Activated T-cell treated with anti-CD3 and anti-CD28 coated beads, Interleukin-2, amount 50 U/mL, for 72 hours (primary cell): ENCODE measurements at regions not wholly inside any gene's neighbourhood (a gene's known extent, or its start where the extent isn't known, plus 50 kb on each side); places are given as distances from the start of the nearest gene placed in this dataset.

Source experiments
- ATAC-seq, 2 donors: fragments of 150-1000 bp; cut with Tn5 transposase; replicated peaks in 1 of 2; 2 replicates each; pipeline ENCODE4 v1.10.0; 2021; ENCODE audit warnings: moderate library complexity in 2 of 2, mild to moderate bottlenecking in 1 of 2
- DNase-seq, 2 donors: peaks; one replicate each; pipeline ENCODE4 v3.0.0; 2021 to 2022; ENCODE audit warnings: mixed read lengths in 1 of 2
- H3K27ac Mint-ChIP-seq: one replicate; pipeline ENCODE4 v1.8.0; 2022; ENCODE audit warnings: mild to moderate bottlenecking, moderate library complexity, mixed read lengths
- H3K27me3 Mint-ChIP-seq: one replicate; pipeline ENCODE4 v1.8.0; 2022; ENCODE audit warnings: low read depth, mixed read lengths
- H3K36me3 Mint-ChIP-seq, 2 donors: one replicate each; pipeline ENCODE4 v1.8.0; 2022; ENCODE audit warnings: mixed read lengths in 2 of 2, mild to moderate bottlenecking in 1 of 2; ENCODE audit not compliant: insufficient read depth in 2 of 2
- H3K4me1 Mint-ChIP-seq: one replicate; pipeline ENCODE4 v1.8.0; 2022; ENCODE audit warnings: low read depth, mixed read lengths
- H3K4me3 Mint-ChIP-seq, 2 donors: one replicate each; pipeline ENCODE4 v1.8.0; 2022; ENCODE audit warnings: mild to moderate bottlenecking in 2 of 2, mixed read lengths in 2 of 2, moderate library complexity in 2 of 2
- H3K9me3 Mint-ChIP-seq, 2 donors: one replicate each; pipeline ENCODE4 v1.8.0; 2022; ENCODE audit warnings: mixed read lengths in 2 of 2

DNA sequence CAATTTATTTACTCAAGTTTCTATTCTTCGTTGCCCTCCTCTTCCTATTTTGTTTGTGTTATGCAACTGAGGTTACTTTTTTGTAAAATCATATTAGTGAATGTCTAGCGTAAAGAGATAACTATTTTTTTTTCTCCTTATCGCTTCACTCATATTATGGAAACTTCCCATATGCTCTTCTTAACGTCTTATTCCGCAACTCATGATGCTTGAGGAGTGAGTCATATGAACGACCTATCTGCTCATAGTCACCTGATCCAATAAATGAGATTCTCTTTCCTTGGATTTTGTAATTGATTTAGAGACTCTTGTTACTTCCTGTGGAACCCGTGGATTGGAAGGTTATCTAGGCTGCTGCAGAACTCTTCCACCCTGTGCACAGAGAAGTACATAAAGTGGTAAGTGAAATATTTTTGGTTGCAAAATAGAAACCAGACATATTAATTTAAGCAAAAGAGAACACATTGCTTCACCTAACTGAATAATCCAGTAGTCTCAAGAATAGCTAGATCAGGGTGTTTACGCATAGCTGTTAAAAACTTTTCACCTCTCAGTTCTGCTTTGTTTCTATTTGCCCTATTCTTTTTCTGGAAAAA lies 719.3 kb upstream of the SGO1 start:
- H3K9me3 Mint-ChIP-seq = peaks cover 5 to 17% of the 10 kb centered on the region in 2 donors
- DNase-seq (no peak), ATAC-seq (no peak)
- H3K36me3 Mint-ChIP-seq = peaks cover 0 to 1% of the 10 kb centered on the region in 2 donors
- H3K4me1 Mint-ChIP-seq = no peaks in the 10 kb centered on the region
- H3K27ac Mint-ChIP-seq = no peak overlapping the region
- H3K4me3 Mint-ChIP-seq = no peak overlapping the region
- H3K27me3 Mint-ChIP-seq = no peaks in the 10 kb centered on the region

DNA sequence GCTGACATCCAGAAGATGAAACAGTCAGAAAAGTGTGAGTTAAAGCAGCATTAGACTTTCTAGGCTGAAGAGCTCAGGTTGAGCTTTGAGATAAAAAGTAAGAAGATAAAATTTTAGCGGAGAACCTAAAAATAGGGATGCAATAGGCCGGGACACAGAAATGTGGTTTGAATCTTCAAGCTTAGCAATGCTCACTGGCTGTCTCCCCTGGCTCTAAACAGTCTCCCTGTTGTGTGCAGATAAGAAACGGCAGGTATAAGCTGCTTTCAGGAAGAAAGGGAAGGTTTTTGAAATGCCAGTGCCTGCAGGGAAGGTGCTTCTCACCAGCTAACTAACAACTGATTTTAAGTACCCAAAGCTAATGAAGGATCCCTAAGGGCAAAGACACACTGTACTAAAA lies 718.7 kb upstream of the SGO1 start:
- Mint-ChIP-seq H3K27ac (no peak overlapping the region), H3K36me3 (peaks cover 0 to 1% of the 10 kb centered on the region in 2 donors), H3K4me3 (no peak overlapping the region), H3K27me3 (no peaks in the 10 kb centered on the region), H3K4me1 (no peaks in the 10 kb centered on the region), H3K9me3 (peaks cover 4 to 14% of the 10 kb centered on the region in 2 donors)
- ATAC-seq (no peak), DNase-seq (no peak)

DNA sequence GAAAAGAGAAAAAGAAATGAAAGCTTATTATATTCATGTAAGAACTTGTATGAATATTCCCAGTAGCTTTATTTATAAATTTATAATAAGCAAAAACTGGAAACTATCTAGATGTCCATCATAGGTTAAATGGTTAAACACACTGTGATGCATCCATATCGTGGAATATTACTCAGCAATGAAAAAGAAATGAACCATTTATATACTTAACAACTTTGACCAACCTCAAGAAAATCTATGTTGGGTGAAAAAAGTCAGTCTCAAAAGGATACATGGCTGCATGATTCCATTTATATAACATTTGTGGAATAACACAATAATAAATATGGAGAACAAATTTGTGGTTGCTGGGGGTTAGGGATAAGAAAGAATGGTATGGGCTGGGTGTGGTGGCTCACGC lies 713.0 kb upstream of the SGO1 start:
- ATAC-seq (no peak), DNase-seq (no peak)
- Mint-ChIP-seq H3K27me3 (no peaks in the 10 kb centered on the region), H3K4me1 (no peaks in the 10 kb centered on the region), H3K9me3 (peaks cover 8 to 11% of the 10 kb centered on the region in 2 donors), H3K27ac (no peak overlapping the region), H3K36me3 (peaks cover 5% of the 10 kb centered on the region in 2 donors), H3K4me3 (no peak overlapping the region)

DNA sequence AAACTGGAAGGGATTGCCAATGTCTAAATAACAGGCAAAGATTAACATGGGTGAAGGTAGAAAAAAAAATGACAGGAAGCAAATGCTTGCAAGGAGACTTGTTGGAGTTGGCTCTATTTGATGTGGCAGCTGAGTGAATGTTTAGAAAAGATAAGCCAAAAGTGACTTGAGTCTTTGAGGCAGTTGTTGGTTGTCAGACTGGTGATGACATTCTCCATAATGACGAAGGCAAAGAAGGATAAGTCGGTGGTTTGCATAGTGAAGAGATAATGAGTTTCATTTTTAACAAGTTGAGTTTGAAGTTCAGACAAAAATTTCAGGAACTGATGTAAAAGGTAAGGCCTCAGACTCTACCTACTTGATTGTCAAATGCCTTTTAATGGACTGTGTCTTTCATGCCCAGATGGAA lies 704.1 kb upstream of the SGO1 start:
- Mint-ChIP-seq H3K4me3 (no peak overlapping the region), H3K9me3 (peaks cover 6 to 15% of the 10 kb centered on the region in 2 donors), H3K27me3 (no peaks in the 10 kb centered on the region), H3K4me1 (no peaks in the 10 kb centered on the region), H3K27ac (no peak overlapping the region), H3K36me3 (peaks cover 0 to 1% of the 10 kb centered on the region in 2 donors)
- ATAC-seq (no peak), DNase-seq (no peak)

DNA sequence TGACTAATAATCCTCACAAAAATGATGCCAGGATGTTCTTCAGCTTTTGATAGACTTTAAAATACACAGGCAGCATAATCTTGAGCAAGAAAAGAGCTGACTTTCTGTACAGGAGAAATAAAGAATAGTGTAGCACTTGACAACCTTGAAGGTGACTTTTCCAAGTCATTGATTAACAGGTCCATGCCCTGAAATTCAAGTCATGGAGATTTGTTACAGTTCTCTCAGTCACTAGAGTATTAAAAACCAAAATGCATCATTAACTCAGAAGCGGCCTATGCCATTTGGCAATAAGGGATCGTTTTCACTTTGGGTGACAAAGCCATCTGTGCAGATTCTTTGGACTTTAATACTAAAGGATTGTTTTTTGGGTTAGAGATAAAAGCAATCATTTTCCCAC lies 692.7 kb upstream of the SGO1 start:
- H3K36me3 Mint-ChIP-seq = no peaks in the 10 kb centered on the region
- H3K4me3 Mint-ChIP-seq = no peak overlapping the region
- no peak overlapping the region for H3K27ac Mint-ChIP-seq
- DNase-seq = no peak
- no peaks in the 10 kb centered on the region for H3K4me1 Mint-ChIP-seq
- peaks cover 9% of the 10 kb centered on the region in 2 donors for H3K9me3 Mint-ChIP-seq
- no peaks in the 10 kb centered on the region for H3K27me3 Mint-ChIP-seq
- ATAC-seq = no peak

DNA sequence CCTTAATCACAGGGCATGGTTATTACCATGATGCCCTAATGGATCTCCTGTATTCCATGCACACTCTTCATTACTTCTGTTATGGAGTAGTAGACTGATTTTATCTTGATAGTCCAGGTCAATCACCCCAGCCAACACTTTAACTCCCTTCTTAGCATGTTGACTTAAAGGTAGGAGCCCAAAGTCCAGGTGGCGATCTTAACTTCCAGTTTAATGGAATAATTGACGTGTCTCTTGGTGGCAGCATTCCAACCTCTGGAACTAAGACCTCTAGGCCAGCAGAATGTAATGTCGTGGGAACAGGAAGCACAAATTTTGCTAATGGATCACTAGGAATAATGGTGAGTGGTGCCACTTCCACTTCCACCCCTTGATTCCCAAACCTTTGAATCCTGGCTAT lies 687.2 kb upstream of the SGO1 start:
- DNase-seq = no peak
- H3K36me3 Mint-ChIP-seq = peaks cover 0 to 2% of the 10 kb centered on the region in 2 donors
- no peaks in the 10 kb centered on the region for H3K27me3 Mint-ChIP-seq
- ATAC-seq = no peak
- no peak overlapping the region for H3K4me3 Mint-ChIP-seq
- no peak overlapping the region for H3K27ac Mint-ChIP-seq
- no peaks in the 10 kb centered on the region for H3K4me1 Mint-ChIP-seq
- peaks cover 12 to 16% of the 10 kb centered on the region in 2 donors for H3K9me3 Mint-ChIP-seq

DNA sequence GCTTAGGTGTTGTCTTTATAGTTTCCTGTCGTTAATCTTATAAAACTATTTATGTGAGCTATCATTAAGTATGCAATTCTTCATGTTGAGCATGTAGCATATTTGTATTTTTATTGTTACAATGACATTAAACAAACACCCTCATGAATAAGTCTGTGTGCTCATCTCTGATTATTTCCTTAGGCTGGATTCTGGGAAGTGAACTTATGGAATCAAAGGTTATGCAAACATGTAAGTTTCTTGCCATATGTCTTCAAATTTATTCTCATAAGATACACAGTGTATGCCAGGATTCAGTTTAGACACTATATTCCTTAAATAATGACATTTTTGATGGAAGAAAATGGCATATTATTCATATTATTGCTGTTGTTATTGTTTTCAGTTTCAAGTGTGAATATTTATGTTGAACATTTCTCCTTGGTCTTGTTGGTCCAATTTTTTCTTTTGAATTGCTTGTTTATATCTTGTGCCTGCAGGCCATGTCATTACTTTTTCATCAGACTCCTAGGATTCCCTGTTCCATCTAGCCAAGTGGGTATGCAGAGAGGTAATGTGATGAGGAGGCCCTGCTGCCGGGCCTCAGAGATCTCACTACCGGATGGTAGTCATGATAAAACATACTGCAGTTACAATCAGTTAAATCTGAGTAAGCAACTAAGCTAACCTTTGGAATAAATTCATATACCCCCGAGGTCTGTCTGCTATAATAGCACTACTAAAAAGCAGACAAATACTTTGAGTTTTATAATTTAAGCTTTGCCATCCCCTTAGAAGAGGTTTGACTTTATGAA lies 684.3 kb upstream of the SGO1 start:
- Mint-ChIP-seq H3K27me3 (no peaks in the 10 kb centered on the region), H3K9me3 (peaks cover 6 to 13% of the 10 kb centered on the region in 2 donors), H3K27ac (no peak overlapping the region), H3K4me3 (no peak overlapping the region), H3K4me1 (no peaks in the 10 kb centered on the region), H3K36me3 (peaks cover 0 to 2% of the 10 kb centered on the region in 2 donors)
- ATAC-seq = no peak
- no peak for DNase-seq

DNA sequence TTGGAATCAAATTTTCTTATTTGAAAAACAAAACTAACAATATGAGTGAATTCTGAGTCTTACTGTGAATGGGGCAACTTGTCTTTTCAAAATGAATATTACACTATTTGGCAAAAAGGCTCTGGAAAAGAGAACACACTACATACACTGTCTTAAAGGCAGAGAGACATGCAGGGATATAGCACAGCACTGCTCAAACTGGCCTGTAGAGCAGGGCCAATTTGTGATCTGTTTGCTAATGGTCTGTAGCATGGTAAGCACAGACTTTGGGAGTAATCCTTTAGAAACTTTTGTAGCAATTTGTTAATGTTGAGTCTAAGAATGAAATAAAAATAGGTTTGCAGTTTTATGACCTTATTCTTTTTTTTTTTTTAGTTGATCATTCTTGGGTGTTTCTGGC lies 679.8 kb upstream of the SGO1 start:
- Mint-ChIP-seq H3K27me3 (no peaks in the 10 kb centered on the region), H3K4me3 (no peak overlapping the region), H3K9me3 (peaks cover 6 to 18% of the 10 kb centered on the region in 2 donors)

DNA sequence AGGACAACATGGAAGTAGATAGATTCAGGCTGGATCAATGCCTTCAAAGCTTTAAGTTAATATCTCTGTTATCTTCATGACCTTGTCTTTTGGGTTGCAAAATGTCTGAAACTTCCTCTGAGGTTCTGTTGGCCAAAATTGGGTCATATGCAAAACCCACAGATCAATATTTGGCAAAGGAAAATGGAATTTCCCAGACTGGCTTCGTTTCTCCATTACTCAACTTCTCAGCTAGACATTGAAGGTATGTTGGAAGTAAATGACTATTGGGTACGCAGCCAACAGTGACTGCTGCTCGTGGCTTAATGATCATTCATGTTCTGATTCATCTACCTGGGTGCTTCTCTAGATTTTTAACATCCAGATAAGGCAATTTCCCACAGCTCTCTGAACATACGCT lies 675.4 kb upstream of the SGO1 start:
- Mint-ChIP-seq H3K4me3 (no peak overlapping the region), H3K27me3 (no peaks in the 10 kb centered on the region), H3K27ac (no peak overlapping the region), H3K4me1 (no peaks in the 10 kb centered on the region), H3K36me3 (peaks cover 3 to 4% of the 10 kb centered on the region in 2 donors), H3K9me3 (peaks cover 4 to 22% of the 10 kb centered on the region in 2 donors)
- DNase-seq = no peak
- ATAC-seq = no peak

More for the DNA sequence above, 679.8 kb upstream of the SGO1 start:
- Mint-ChIP-seq H3K4me1 (no peaks in the 10 kb centered on the region), H3K36me3 (peaks cover 2 to 4% of the 10 kb centered on the region in 2 donors), H3K27ac (no peak overlapping the region)
- DNase-seq (no peak), ATAC-seq (no peak)

DNA sequence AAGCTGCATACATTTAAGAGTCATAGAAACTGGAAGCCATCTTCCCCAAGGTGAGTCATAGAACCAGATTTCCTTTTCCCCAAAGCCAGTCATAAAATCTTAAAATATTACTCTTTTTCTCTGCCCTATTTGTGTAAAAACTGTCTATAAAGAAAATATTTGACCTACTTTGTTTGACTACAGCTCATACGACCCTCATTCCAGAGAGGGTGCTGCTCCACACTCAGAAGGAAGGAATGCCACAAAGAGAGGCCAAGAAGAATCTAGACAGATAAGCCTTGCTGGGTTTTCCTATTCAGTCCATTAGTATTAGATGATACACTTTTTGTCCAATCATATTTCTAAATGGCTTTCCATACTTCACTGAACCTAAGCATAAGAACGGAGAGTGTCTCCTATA lies 671.6 kb upstream of the SGO1 start:
- DNase-seq (no peak), ATAC-seq (no peak)
- H3K9me3 Mint-ChIP-seq = peaks cover 2 to 11% of the 10 kb centered on the region in 2 donors
- no peak overlapping the region for H3K4me3 Mint-ChIP-seq
- H3K27me3 Mint-ChIP-seq = no peaks in the 10 kb centered on the region
- no peak overlapping the region for H3K27ac Mint-ChIP-seq
- H3K4me1 Mint-ChIP-seq = no peaks in the 10 kb centered on the region
- H3K36me3 Mint-ChIP-seq = peaks cover 0 to 3% of the 10 kb centered on the region in 2 donors

DNA sequence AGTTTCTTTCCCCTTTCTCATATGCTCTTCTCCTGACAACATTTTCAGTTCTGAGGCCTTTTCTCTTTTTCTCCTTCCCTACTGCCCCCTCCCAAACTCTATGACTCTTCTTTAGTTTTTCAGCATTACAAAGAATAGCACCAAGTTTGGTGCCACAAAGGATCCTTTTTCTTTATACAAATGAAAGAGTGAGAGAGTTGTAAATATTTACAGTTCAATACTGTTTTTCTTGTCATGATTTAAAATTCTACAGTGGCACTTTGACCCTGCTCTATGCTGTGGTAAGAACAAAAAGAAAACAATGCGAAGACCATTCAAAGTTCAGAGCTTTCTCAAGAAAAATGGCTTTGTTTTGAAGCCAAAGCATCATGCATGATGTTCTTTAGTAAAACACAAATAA lies 667.9 kb upstream of the SGO1 start:
- H3K9me3 Mint-ChIP-seq = peaks cover 3 to 5% of the 10 kb centered on the region in 2 donors
- no peaks in the 10 kb centered on the region for H3K27me3 Mint-ChIP-seq
- no peaks in the 10 kb centered on the region for H3K4me1 Mint-ChIP-seq
- peaks cover 0 to 3% of the 10 kb centered on the region in 2 donors for H3K36me3 Mint-ChIP-seq
- no peak overlapping the region for H3K4me3 Mint-ChIP-seq
- no peak for DNase-seq
- no peak overlapping the region for H3K27ac Mint-ChIP-seq
- ATAC-seq = no peak

DNA sequence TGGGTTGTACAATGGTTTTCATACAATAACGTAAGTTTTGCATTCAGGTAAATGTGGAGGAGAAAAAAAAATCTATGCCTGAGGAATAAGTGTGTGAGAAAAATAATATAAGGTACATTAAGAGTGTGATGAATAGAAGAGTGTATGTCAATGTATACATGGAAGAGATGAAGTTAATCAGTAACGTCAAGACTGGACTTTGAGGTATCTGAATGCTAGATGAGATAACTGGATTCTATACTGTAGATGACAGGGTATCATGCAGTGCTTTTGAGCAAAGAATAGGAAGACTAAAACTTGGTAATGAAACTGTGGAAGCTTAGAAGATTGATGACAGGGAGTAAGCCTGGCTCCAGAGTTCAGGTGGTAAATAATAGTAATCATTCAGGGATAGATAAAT lies 666.7 kb upstream of the SGO1 start:
- no peak overlapping the region for H3K4me3 Mint-ChIP-seq
- no peaks in the 10 kb centered on the region for H3K27me3 Mint-ChIP-seq
- no peaks in the 10 kb centered on the region for H3K4me1 Mint-ChIP-seq
- DNase-seq (no peak), ATAC-seq (no peak)
- H3K9me3 Mint-ChIP-seq = peaks cover 0 to 8% of the 10 kb centered on the region in 2 donors
- H3K36me3 Mint-ChIP-seq = peaks cover 0 to 2% of the 10 kb centered on the region in 2 donors
- no peak overlapping the region for H3K27ac Mint-ChIP-seq

DNA sequence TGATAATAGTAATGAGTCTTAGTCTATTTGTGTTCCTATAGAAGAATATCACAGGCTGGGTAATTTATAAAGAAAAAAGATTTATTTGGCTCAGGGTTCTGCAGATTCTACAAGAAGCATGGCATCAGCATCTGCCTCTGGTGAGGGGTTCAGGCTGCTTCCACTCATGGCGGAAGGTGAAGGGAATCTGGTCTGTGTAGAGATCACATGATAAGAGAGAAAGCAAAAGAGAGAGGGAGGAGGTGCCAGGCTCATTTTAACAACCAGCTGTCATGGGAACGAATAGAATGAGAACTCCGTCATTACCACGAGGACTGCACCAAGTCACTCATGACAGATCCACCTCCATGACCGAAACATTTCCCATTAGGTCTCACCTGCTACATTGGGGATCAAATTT lies 664.0 kb upstream of the SGO1 start:
- Mint-ChIP-seq H3K4me1 (no peaks in the 10 kb centered on the region), H3K27ac (no peak overlapping the region), H3K4me3 (no peak overlapping the region), H3K36me3 (peaks cover 0 to 2% of the 10 kb centered on the region in 2 donors), H3K9me3 (peaks cover 0 to 10% of the 10 kb centered on the region in 2 donors), H3K27me3 (no peaks in the 10 kb centered on the region)
- DNase-seq = no peak
- no peak for ATAC-seq
